IMR-90 (cell line): ENCODE measurements at regions not wholly inside any gene's neighbourhood (a gene's known extent, or its start where the extent isn't known, plus 50 kb on each side); places are given as distances from the start of the nearest gene placed in this dataset.

Experiments used
- ATAC-seq: fragments of 200-7000 bp; cut with Tn5 transposase; 2 replicates; pipeline ENCODE4 v1.9.1; 2020; ENCODE audit warnings: low read depth, mild to moderate bottlenecking, moderate library complexity
- BruUV-seq: library from RNA; stranded (reverse); fragments of 400-500 nt; replicated peaks from 2 replicates; lab custom pipeline; 2021; lab: Mats Ljungman, UMichigan
- CTCF ChIA-PET: fragments of 300-600 bp; formaldehyde crosslinking; extraction: SDS; loops from one replicate; lab custom pipeline; 2021; ENCODE audit warnings: antibody characterized with exemption; lab: Yijun Ruan, JAX
- POLR2A ChIA-PET: fragments of 300-600 bp; sonication (Branson Sonifier 250); formaldehyde crosslinking; loops from one replicate; lab custom pipeline; 2022; ENCODE audit warnings: antibody characterized with exemption; ENCODE audit not compliant: unreplicated experiment; lab: Charles Lee
- DNase-seq: peaks from one replicate; pipeline ENCODE4 v3.0.0; 2013
- H2AFZ ChIP-seq: replicated peaks from 2 replicates; pipeline ENCODE3; 2013; ENCODE audit warnings: low read length, mild to moderate bottlenecking; ENCODE audit not compliant: poor library complexity
- H2AK5ac ChIP-seq: 2 replicates; pipeline ENCODE4 v1.6.1; 2013; ENCODE audit warnings: low read depth, low read length, inconsistent platforms
- H2AK9ac ChIP-seq: replicated peaks from 2 replicates; pipeline ENCODE3; 2013; ENCODE audit warnings: mild to moderate bottlenecking, low read depth, low read length, moderate library complexity; ENCODE audit not compliant: poor library complexity
- H2BK120ac ChIP-seq: 2 replicates; pipeline ENCODE4 v1.6.1; 2013; ENCODE audit warnings: low read depth, low read length, inconsistent platforms
- H2BK15ac ChIP-seq: 3 replicates; pipeline ENCODE4 v1.6.1; 2013; ENCODE audit warnings: low read depth, low read length, inconsistent platforms
- H2BK20ac ChIP-seq: 2 replicates; pipeline ENCODE4 v1.6.1; 2013; ENCODE audit warnings: low read depth, mild to moderate bottlenecking, inconsistent platforms, low read length, moderate library complexity
- H2BK5ac ChIP-seq: 2 replicates; pipeline ENCODE4 v1.6.1; 2013; ENCODE audit warnings: mild to moderate bottlenecking, low read depth, low read length, inconsistent platforms; ENCODE audit not compliant: poor library complexity, severe bottlenecking
- H3K14ac ChIP-seq: replicated peaks from 2 replicates; pipeline ENCODE4 v1.6.1; 2013; ENCODE audit warnings: low read depth, low read length, inconsistent platforms
- H3K18ac ChIP-seq: 2 replicates; pipeline ENCODE4 v1.6.1; 2013; ENCODE audit warnings: low read depth, low read length, control low read depth
- H3K23ac ChIP-seq: 2 replicates; pipeline ENCODE4 v1.6.1; 2013; ENCODE audit warnings: low read depth, low read length, inconsistent platforms
- H3K27ac ChIP-seq: 2 replicates; pipeline ENCODE4 v1.5.1; 2013; ENCODE audit warnings: mild to moderate bottlenecking, control low read depth, low read length; ENCODE audit not compliant: insufficient read depth
- H3K27me3 ChIP-seq: 2 replicates; pipeline ENCODE4 v1.6.1; 2013; ENCODE audit warnings: low read length; ENCODE audit not compliant: control insufficient read depth, insufficient read depth
- H3K36me3 ChIP-seq: 2 replicates; pipeline ENCODE4 v1.6.1; 2013; ENCODE audit warnings: low read length, mixed read lengths; ENCODE audit not compliant: control insufficient read depth, insufficient read depth
- H3K4ac ChIP-seq: 2 replicates; pipeline ENCODE4 v1.6.1; 2013; ENCODE audit warnings: low read depth, low read length, inconsistent platforms
- H3K4me1 ChIP-seq: 2 replicates; pipeline ENCODE4 v1.6.1; 2013; ENCODE audit warnings: low read length, mixed read lengths; ENCODE audit not compliant: control insufficient read depth, insufficient read depth
- H3K4me2 ChIP-seq: 2 replicates; pipeline ENCODE4 v1.6.1; 2013; ENCODE audit warnings: low read depth, mild to moderate bottlenecking, control low read depth, low read length, moderate library complexity
- H3K4me3 ChIP-seq: 2 replicates; pipeline ENCODE4 v1.5.1; 2013; ENCODE audit warnings: low read depth, mild to moderate bottlenecking, control low read depth, low read length, moderate library complexity; ENCODE audit not compliant: insufficient read depth
- H3K56ac ChIP-seq: 2 replicates; pipeline ENCODE4 v1.6.1; 2013; ENCODE audit warnings: low read length, inconsistent platforms; ENCODE audit not compliant: insufficient read depth; ENCODE audit errors: extremely low read depth
- H3K79me1 ChIP-seq, 2 experiments: 2 replicates each; pipeline ENCODE4 v1.6.1; 2013; ENCODE audit warnings: low read length in 2 of 2, inconsistent platforms in 1 of 2, low read depth in 1 of 2
- H3K9ac ChIP-seq: 2 replicates; pipeline ENCODE4 v1.6.1; 2013; ENCODE audit warnings: low read depth, low read length, control low read depth
- H3K9me1 ChIP-seq: 2 replicates; pipeline ENCODE4 v1.6.1; 2013; ENCODE audit warnings: low read length, inconsistent platforms; ENCODE audit not compliant: insufficient read depth
- H3K9me3 ChIP-seq: 2 replicates; pipeline ENCODE4 v1.6.1; 2013; ENCODE audit warnings: low read length; ENCODE audit not compliant: control insufficient read depth, insufficient read depth
- H4K20me1 ChIP-seq: 2 replicates; pipeline ENCODE4 v1.6.1; 2013; ENCODE audit warnings: low read length, inconsistent platforms; ENCODE audit not compliant: insufficient read depth
- H4K5ac ChIP-seq: 2 replicates; pipeline ENCODE4 v1.6.1; 2013; ENCODE audit warnings: mild to moderate bottlenecking, low read depth, low read length, control low read depth
- H4K8ac ChIP-seq, 2 experiments: 2 replicates each; pipeline ENCODE4 v1.6.1; 2013; ENCODE audit warnings: low read depth in 2 of 2, low read length in 2 of 2, control low read depth in 1 of 2, inconsistent platforms in 1 of 2
- H4K91ac ChIP-seq: 2 replicates; pipeline ENCODE4 v1.6.1; 2013; ENCODE audit warnings: low read depth, low read length, inconsistent platforms; ENCODE audit not compliant: insufficient read depth
- CEBPB ChIP-seq: IDR thresholded peaks from 2 replicates; pipeline ENCODE4 v1.6.1; 2012; ENCODE audit warnings: low read depth, low read length, improper control_type of control experiment
- SMC3 ChIP-seq: fragments of 150-350 bp; IDR thresholded peaks from 2 replicates; pipeline ENCODE4 v1.6.1; 2016; ENCODE audit warnings: low read depth, mild to moderate bottlenecking, antibody characterized with exemption, low read length, moderate library complexity
- WGBS, 2 experiments: methylation state at CpG; one replicate each; pipeline versions ENCODE4 v1.1.5 to v1.1.7; 2013; ENCODE audit warnings: missing lambda C conversion rate in 2 of 2; ENCODE audit not compliant: insufficient read length in 1 of 2; ENCODE audit errors: extremely low coverage in 2 of 2; 5-methylcytosine and 5-hydroxymethylcytosine counted together
- dilution Hi-C: fragments of 300-500 bp; cut with HindIII; formaldehyde crosslinking; loops from one replicate; pipeline ENCODE4 v1.14.3; 2018; ENCODE audit warnings: low sequenced_read_pairs; ENCODE audit not compliant: unreplicated experiment
- in situ Hi-C: fragments of 300-500 bp; cut with MboI; formaldehyde crosslinking; loops from 3 replicates; pipeline ENCODE4 v1.14.3; 2019; ENCODE audit warnings: low sequenced_read_pairs, inconsistent platforms, mixed read lengths
- intact Hi-C: fragments of 100-400 bp; cut with micrococcal nuclease; formaldehyde crosslinking; loops from 2 replicates; pipeline ENCODE4 v1.10.0; 2022

DNA sequence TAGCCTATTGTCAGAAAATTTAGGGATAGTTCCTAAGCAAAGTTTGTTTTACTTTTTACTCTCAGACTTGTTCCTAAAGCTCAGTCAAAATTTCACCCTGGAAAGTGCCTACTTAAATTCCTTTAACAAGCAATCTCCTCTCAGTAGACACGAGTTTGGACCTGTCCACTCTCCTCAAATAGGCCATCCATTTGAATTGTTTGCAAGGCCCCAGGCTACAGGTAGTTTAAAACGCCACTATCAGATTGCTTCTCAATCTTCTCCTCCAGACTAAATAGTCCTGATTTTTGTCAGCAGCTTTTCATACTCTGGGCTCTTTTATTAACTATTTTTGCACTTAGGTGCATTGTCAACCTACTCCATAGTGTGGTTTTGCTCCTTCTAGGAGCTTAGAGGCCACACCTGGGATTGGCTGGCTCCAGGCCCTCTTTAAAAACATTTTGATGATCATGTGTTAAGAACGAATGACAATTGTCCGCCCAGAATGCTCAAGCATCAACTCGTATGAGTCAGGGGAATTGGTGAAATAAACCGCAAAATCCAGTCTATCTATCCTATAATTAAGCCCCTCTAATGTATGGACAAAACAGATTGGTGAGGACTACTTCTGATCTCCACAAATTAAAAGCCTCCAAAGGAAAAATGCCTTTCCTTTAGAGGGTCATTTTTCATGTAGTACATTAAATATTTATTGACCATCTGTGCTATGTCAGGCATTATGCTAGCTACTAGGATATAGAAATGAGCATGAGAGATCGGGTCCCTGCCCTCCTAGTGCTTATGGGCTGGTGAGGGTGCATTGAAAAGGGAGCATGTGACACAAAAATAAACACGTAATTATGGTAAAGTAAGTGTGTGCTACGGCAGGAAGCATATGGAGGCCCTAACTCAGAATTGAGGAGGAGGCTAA lies 333.8 kb upstream of the TNP1 start:
- ATAC-seq, result no peak
- Histone ChIP-seq H4K8ac (no peak overlapping the region), H3K9ac (no peak overlapping the region), H2AFZ (no peak overlapping the region), H3K9me3 (peaks cover 3% of the 10 kb centered on the region), H4K91ac (no peak overlapping the region), H3K23ac (no peak overlapping the region), H3K4me2 (no peak overlapping the region), H2AK9ac (no peak overlapping the region), H3K4me3 (no peak overlapping the region), H4K5ac (peak overlapping the region; percentile 45; the same call in 1 of the 2 replicates), H2BK5ac (no peak overlapping the region), H3K4ac (no peak overlapping the region), H2BK120ac (no peak overlapping the region), H3K79me1 (no peaks in the 10 kb centered on the region), H3K9me1 (no peaks in the 10 kb centered on the region), H3K4me1 (peaks cover 4% of the 10 kb centered on the region), H2AK5ac (no peak overlapping the region), H3K56ac (no peak overlapping the region), H2BK20ac (no peak overlapping the region), H3K18ac (peak overlapping the region; percentile 50; the same call in 1 of the 2 replicates), H3K27ac (no peak overlapping the region), H3K14ac (no peak overlapping the region), H4K20me1 (no peaks in the 10 kb centered on the region), H2BK15ac (0 out of 3 replicates have a peak overlapping the region, but pooled peaks have one; percentile 30), H3K27me3 (no peaks in the 10 kb centered on the region), H3K36me3 (no peaks in the 10 kb centered on the region)
- 60% methylated on average over 4 of the region's 9 CpGs; no CpG with 5 or more reads in 1 of the 2 experiments for WGBS, 2 experiments
- POLR2A ChIA-PET, result no interaction called here
- CTCF ChIA-PET, result no interaction called here
- no TSS peak for BruUV-seq
- intact Hi-C loops (no loop called here), dilution Hi-C loops (no loop called here), in situ Hi-C loops (no loop called here)
- DNase-seq, result no peak
- TF ChIP-seq SMC3 (no peak), CEBPB (no peak)
